RWPE1 (cell line): ENCODE measurements at regions not wholly inside any gene's neighbourhood (a gene's known extent, or its start where the extent isn't known, plus 50 kb on each side); places are given as distances from the start of the nearest gene placed in this dataset.

Source experiments
- CTCF ChIA-PET: fragments of 350-600 bp; sonication (Branson Sonifier 250); formaldehyde crosslinking; extraction: SDS; loops from one replicate; lab custom pipeline; 2021; lab: Yijun Ruan, JAX
- POLR2A ChIA-PET: fragments of 400-600 bp; formaldehyde crosslinking; extraction: SDS; loops from one replicate; lab custom pipeline; 2020; ENCODE audit warnings: antibody characterized with exemption; ENCODE audit not compliant: low non-redundant PET; lab: Yijun Ruan, JAX
- DNase-seq: peaks from one replicate; pipeline ENCODE4 v3.0.0; 2012; ENCODE audit warnings: low spot score
- H3K27ac ChIP-seq: fragments of 450-650 bp; 2 replicates; pipeline ENCODE4 v1.5.1; 2017
- CTCF ChIP-seq: fragments of 450-650 bp; conservative IDR thresholded peaks from 2 replicates; pipeline ENCODE4 v1.5.1; 2017; ENCODE audit warnings: low read depth, mild to moderate bottlenecking

- no peak for DNase-seq
- ChIA-PET POLR2A (no interaction called here), CTCF (no interaction called here)
- TF ChIP-seq CTCF, result no peak
- no peak overlapping the region for H3K27ac ChIP-seq
Measured at GRCh38 chr2:238712011-238712410, 135.9 kb upstream of the TWIST2 start.

GRCh38 chr2:238713198-238713826 lies 134.6 kb upstream of the TWIST2 start:
- no peak overlapping the region for H3K27ac ChIP-seq
- ChIA-PET POLR2A (no interaction called here), CTCF (no interaction called here)
- no peak for TF ChIP-seq CTCF
- DNase-seq, result no peak

GRCh38 chr2:238714038-238714528 lies 133.8 kb upstream of the TWIST2 start:
- H3K27ac ChIP-seq, result no peak overlapping the region
- ChIA-PET POLR2A (no interaction called here), CTCF (no interaction called here)
- no peak for TF ChIP-seq CTCF
- peak; percentile 22 for DNase-seq

- POLR2A ChIA-PET, result no interaction called here
- CTCF ChIA-PET, result interaction anchor here (0.5 kb wide), 1 partner anchor 93 kb away, joined by 3 read pairs; no protein-coding TSS in a partner anchor
- DNase-seq, result no peak
- H3K27ac ChIP-seq, result no peak overlapping the region
- TF ChIP-seq CTCF, result no peak
Measured at GRCh38 chr2:238716171-238716570, 131.7 kb upstream of the TWIST2 start.

- TF ChIP-seq CTCF, result no peak
- no peak overlapping the region for H3K27ac ChIP-seq
- ChIA-PET CTCF (interaction anchor here (0.9 kb wide), 1 partner anchor 69 kb away, joined by 4 read pairs; no protein-coding TSS in a partner anchor), POLR2A (no interaction called here)
- DNase-seq, result no peak
Measured at GRCh38 chr2:238716585-238716984, 131.3 kb upstream of the TWIST2 start.

- no peak for DNase-seq
- ChIA-PET POLR2A (no interaction called here), CTCF (interaction anchor here (0.9 kb wide), 1 partner anchor 68 kb away, joined by 4 read pairs; no protein-coding TSS in a partner anchor)
- H3K27ac ChIP-seq, result no peak overlapping the region
- no peak for TF ChIP-seq CTCF
Measured at GRCh38 chr2:238717084-238717483, 130.8 kb upstream of the TWIST2 start.
